Keratinocyte (primary cell): ENCODE measurements at regions not wholly inside any gene's neighbourhood (a gene's known extent, or its start where the extent isn't known, plus 50 kb on each side); places are given as distances from the start of the nearest gene placed in this dataset.

ENCODE experiments used
- DNase-seq: peaks from one replicate; pipeline ENCODE4 v3.0.0-alpha.2; 2011; ENCODE audit warnings: low read depth, missing footprints, low spot score
- FAIRE-seq: peaks from 2 replicates; lab custom pipeline; 2011; peaks lifted over from hg19 to GRCh38; lab: Jason Lieb, UNC
- H2AFZ ChIP-seq: 2 replicates; pipeline ENCODE4 v1.6.0; 2012; ENCODE audit warnings: low read length, control low read depth, inconsistent platforms; ENCODE audit not compliant: control insufficient read depth
- H3K27ac ChIP-seq: 2 replicates; pipeline ENCODE4 v1.5.1; 2011; ENCODE audit warnings: low read length; ENCODE audit not compliant: control insufficient read depth, insufficient read depth
- H3K27me3 ChIP-seq: 3 replicates; pipeline ENCODE4 v1.6.0; 2011; ENCODE audit warnings: low read length; ENCODE audit not compliant: control insufficient read depth, insufficient read depth; ENCODE audit errors: extremely low read depth
- H3K36me3 ChIP-seq, 2 experiments: 2 replicates in 1 of 2; 3 replicates in 1 of 2; pipeline ENCODE4 v1.5.1; 2011; ENCODE audit warnings: low read length in 2 of 2, mild to moderate bottlenecking in 1 of 2; ENCODE audit not compliant: control insufficient read depth in 2 of 2, insufficient read depth in 2 of 2; ENCODE audit errors: extremely low read depth in 1 of 2
- H3K4me1 ChIP-seq: 3 replicates; pipeline ENCODE4 v1.5.1; 2011; ENCODE audit warnings: low read length; ENCODE audit not compliant: control insufficient read depth, insufficient read depth; ENCODE audit errors: extremely low read depth
- H3K4me2 ChIP-seq: 3 replicates; pipeline ENCODE4 v1.6.0; 2011; ENCODE audit warnings: low read depth, low read length; ENCODE audit not compliant: control insufficient read depth, insufficient read depth; ENCODE audit errors: extremely low read depth
- H3K4me3 ChIP-seq, 3 experiments: fragments of 200-600 bp in 1 of 3; sonication (generic) in 1 of 3; 2 replicates in 2 of 3; 3 replicates in 1 of 3; pipeline ENCODE4 v1.5.1; 2011 to 2016; ENCODE audit warnings: low read length in 3 of 3, mild to moderate bottlenecking in 3 of 3, control low read depth in 2 of 3, inconsistent platforms in 1 of 3, low read depth in 1 of 3, mixed read lengths in 1 of 3, mixed run types in 1 of 3, moderate library complexity in 1 of 3; ENCODE audit not compliant: control insufficient read depth in 2 of 3, insufficient read depth in 2 of 3; ENCODE audit errors: extremely low read depth in 1 of 3
- H3K79me2 ChIP-seq: 2 replicates; pipeline ENCODE4 v1.6.0; 2012; ENCODE audit warnings: low read length; ENCODE audit not compliant: control insufficient read depth, insufficient read depth
- H3K9ac ChIP-seq: 3 replicates; pipeline ENCODE4 v1.6.0; 2011; ENCODE audit warnings: low read length; ENCODE audit not compliant: control insufficient read depth, insufficient read depth; ENCODE audit errors: extremely low read depth
- H3K9me1 ChIP-seq: 3 replicates; pipeline ENCODE4 v1.6.0; 2011; ENCODE audit warnings: low read length; ENCODE audit not compliant: control insufficient read depth, insufficient read depth; ENCODE audit errors: extremely low read depth
- H3K9me3 ChIP-seq: 2 replicates; pipeline ENCODE4 v1.5.1; 2012; ENCODE audit warnings: low read depth, low read length; ENCODE audit not compliant: control insufficient read depth
- H4K20me1 ChIP-seq: 3 replicates; pipeline ENCODE4 v1.6.0; 2011; ENCODE audit warnings: low read length; ENCODE audit not compliant: control insufficient read depth, insufficient read depth; ENCODE audit errors: extremely low read depth
- CTCF ChIP-seq, 3 experiments: IDR thresholded peaks in 1 of 3; conservative IDR thresholded peaks in 1 of 3; optimal IDR thresholded peaks in 1 of 3; 2 replicates in 2 of 3; 3 replicates in 1 of 3; pipeline versions ENCODE3 to v1.5.1; 2011; ENCODE audit warnings: low read length in 3 of 3, mild to moderate bottlenecking in 3 of 3, moderate library complexity in 2 of 3, control low read depth in 1 of 3, inconsistent platforms in 1 of 3; ENCODE audit not compliant: insufficient read depth in 2 of 3; ENCODE audit errors: extremely low read depth in 1 of 3
- EZH2 ChIP-seq: IDR thresholded peaks from one replicate; pipeline ENCODE4 v1.6.1; 2012; ENCODE audit warnings: inconsistent platforms, mild to moderate bottlenecking, low read length, moderate library complexity
- dilution Hi-C: fragments of 300-500 bp; cut with MboI; formaldehyde crosslinking; loops from one replicate; pipeline ENCODE4 v1.7.0; 2020; ENCODE audit warnings: low sequenced_read_pairs; ENCODE audit not compliant: extremely low pct_ligation_motif_present

- Histone ChIP-seq H3K4me2 (no peak overlapping the region), H3K9ac (no peak overlapping the region), H3K79me2 (no peaks in the 10 kb centered on the region), H3K36me3 (no peaks in the 10 kb centered on the region), H3K4me1 (no peaks in the 10 kb centered on the region), H3K4me3 (no peak overlapping the region), H4K20me1 (no peaks in the 10 kb centered on the region), H2AFZ (no peak overlapping the region), H3K27me3 (no peaks in the 10 kb centered on the region), H3K9me1 (no peaks in the 10 kb centered on the region), H3K9me3 (no peaks in the 10 kb centered on the region), H3K27ac (no peak overlapping the region)
- DNase-seq = no peak
- FAIRE-seq = no peak
- dilution Hi-C loops = no loop called here
- TF ChIP-seq CTCF (optimal IDR thresholded peaks at IDR 0.05 in 1 of 3, IDR thresholded peaks at IDR 0.05 in 1 of 3, conservative IDR thresholded peaks at IDR 0.05 in 1 of 3; ENCODE audit: extremely low read depth in 1 of 3, insufficient read depth in 2 of 3, low read length in 3 of 3) (no peak), EZH2 (no peak)
These were observed 493.5 kb upstream of the MYT1L start for GRCh38 chr2:2824588-2824987.

GRCh38 chr2:2823061-2823753, 492.1 kb upstream of the MYT1L start:
- TF ChIP-seq EZH2 = no peak
- no peak for TF ChIP-seq CTCF (optimal IDR thresholded peaks at IDR 0.05 in 1 of 3, IDR thresholded peaks at IDR 0.05 in 1 of 3, conservative IDR thresholded peaks at IDR 0.05 in 1 of 3; ENCODE audit: extremely low read depth in 1 of 3, insufficient read depth in 2 of 3, low read length in 3 of 3)
- Histone ChIP-seq H3K36me3 (no peaks in the 10 kb centered on the region), H3K9me3 (no peaks in the 10 kb centered on the region), H3K4me2 (no peak overlapping the region), H3K27me3 (no peaks in the 10 kb centered on the region), H3K9ac (no peak overlapping the region), H2AFZ (no peak overlapping the region), H3K4me1 (no peaks in the 10 kb centered on the region), H3K9me1 (no peaks in the 10 kb centered on the region), H3K27ac (no peak overlapping the region), H4K20me1 (no peaks in the 10 kb centered on the region), H3K79me2 (no peaks in the 10 kb centered on the region), H3K4me3 (no peak overlapping the region)
- no peak for DNase-seq
- FAIRE-seq = no peak
- dilution Hi-C loops = no loop called here
